SK-N-SH (cell line): ENCODE measurements at regions not wholly inside any gene's neighbourhood (a gene's known extent, or its start where the extent isn't known, plus 50 kb on each side); places are given as distances from the start of the nearest gene placed in this dataset.

Source experiments
- CTCF ChIA-PET: fragments of 300-600, 350-600 bp; formaldehyde crosslinking; extraction: SDS; loops from one replicate; lab custom pipeline; 2021; lab: Yijun Ruan, JAX
- POLR2A ChIA-PET: fragments of 350-600 bp; sonication (Branson Sonifier 250); formaldehyde crosslinking; extraction: SDS; loops from one replicate; lab custom pipeline; 2020; ENCODE audit warnings: antibody characterized with exemption, inconsistent platforms; lab: Yijun Ruan, JAX
- DNase-seq: peaks from one replicate; pipeline ENCODE4 v3.0.0; 2012
- H2AFZ ChIP-seq: fragments of 200-600 bp; sonication (generic); 2 replicates; pipeline ENCODE4 v1.8.1; 2016; ENCODE audit warnings: antibody characterized with exemption, mild to moderate bottlenecking, low read depth
- H3F3A ChIP-seq: fragments of 200-600 bp; sonication (generic); replicated peaks from 2 replicates; pipeline ENCODE3; 2016; ENCODE audit warnings: antibody characterized with exemption, mild to moderate bottlenecking; ENCODE audit not compliant: insufficient read depth
- H3K27ac ChIP-seq, 2 experiments: fragments of 200-500 bp in 1 of 2; fragments of 200-600 bp in 1 of 2; sonication (Bioruptor generic) in 1 of 2; sonication (generic), shearing (Covaris generic) in 1 of 2; 2 replicates each; pipeline versions ENCODE4 v1.5.1 to v1.6.1; 2014 to 2016; ENCODE audit warnings: low read depth in 2 of 2, inconsistent platforms in 1 of 2, low read length in 1 of 2, mild to moderate bottlenecking in 1 of 2, mixed read lengths in 1 of 2
- H3K27me3 ChIP-seq: fragments of 200-600 bp; sonication (generic), shearing (Covaris generic); 2 replicates; pipeline ENCODE4 v1.6.1; 2016; ENCODE audit warnings: mixed run types; ENCODE audit not compliant: insufficient read depth
- H3K36me3 ChIP-seq, 2 experiments: fragments of 200-500 bp in 1 of 2; fragments of 200-600 bp in 1 of 2; sonication (Bioruptor generic) in 1 of 2; sonication (generic) in 1 of 2; replicated peaks in 1 of 2; 2 replicates each; pipeline versions ENCODE3 to v1.5.1; 2014 to 2016; ENCODE audit warnings: low read length in 1 of 2, mild to moderate bottlenecking in 1 of 2; ENCODE audit not compliant: insufficient read depth in 2 of 2, control insufficient read depth in 1 of 2
- H3K4me1 ChIP-seq, 2 experiments: fragments of 200-500 bp in 1 of 2; fragments of 200-600 bp in 1 of 2; sonication (Bioruptor generic) in 1 of 2; sonication (generic), shearing (Covaris generic) in 1 of 2; 2 replicates each; pipeline versions ENCODE4 v1.5.1 to v1.6.1; 2014 to 2016; ENCODE audit warnings: low read depth in 1 of 2, low read length in 1 of 2, mixed run types in 1 of 2; ENCODE audit not compliant: insufficient read depth in 2 of 2, control insufficient read depth in 1 of 2
- H3K4me2 ChIP-seq: fragments of 200-600 bp; sonication (generic), shearing (Covaris generic); 2 replicates; pipeline ENCODE4 v1.6.1; 2017; ENCODE audit warnings: mixed run types
- H3K4me3 ChIP-seq, 2 experiments: fragments of 200-500 bp in 1 of 2; fragments of 200-600 bp in 1 of 2; sonication (Bioruptor generic) in 1 of 2; sonication (generic), shearing (Covaris generic) in 1 of 2; 2 replicates each; pipeline versions ENCODE4 v1.5.1 to v1.8.1; 2014 to 2016; ENCODE audit warnings: low read depth in 2 of 2, inconsistent platforms in 1 of 2, low read length in 1 of 2, mild to moderate bottlenecking in 1 of 2, mixed read lengths in 1 of 2, moderate library complexity in 1 of 2
- H3K79me2 ChIP-seq: fragments of 200-600 bp; sonication (generic); 2 replicates; pipeline ENCODE4 v1.8.1; 2017; ENCODE audit warnings: mild to moderate bottlenecking; ENCODE audit not compliant: insufficient read depth
- H3K9ac ChIP-seq: fragments of 200-600 bp; sonication (generic); 2 replicates; pipeline ENCODE4 v1.6.1; 2017; ENCODE audit warnings: mixed run types
- H3K9me2 ChIP-seq: fragments of 200-600 bp; sonication (generic); 2 replicates; pipeline ENCODE4 v1.6.1; 2017; ENCODE audit warnings: mixed run types
- H3K9me3 ChIP-seq: fragments of 200-600 bp; sonication (generic); 2 replicates; pipeline ENCODE4 v1.6.1; 2017; ENCODE audit warnings: mixed run types, mild to moderate bottlenecking, moderate library complexity
- H4K20me1 ChIP-seq: fragments of 200-600 bp; sonication (generic); 2 replicates; pipeline ENCODE4 v1.6.1; 2017; ENCODE audit warnings: mild to moderate bottlenecking, mixed run types; ENCODE audit not compliant: insufficient read depth
- CHD2 ChIP-seq: fragments of 150-350 bp; IDR thresholded peaks from 2 replicates; pipeline ENCODE4 v1.6.1; 2018; ENCODE audit warnings: low read length; ENCODE audit not compliant: partially characterized antibody
- EP300 ChIP-seq, 2 experiments: IDR thresholded peaks; 2 replicates each; pipeline versions ENCODE4 v1.4.0 to v1.6.1; 2012; ENCODE audit warnings: borderline replicate concordance in 1 of 2, low read depth in 1 of 2, low read length in 1 of 2
- GABPA ChIP-seq: IDR thresholded peaks from 2 replicates; pipeline ENCODE4 v1.4.0; 2012; ENCODE audit warnings: low read depth, mild to moderate bottlenecking
- IRF3 ChIP-seq: fragments of 150-350 bp; IDR thresholded peaks from 2 replicates; pipeline ENCODE4 v1.6.1; 2016; ENCODE audit warnings: mild to moderate bottlenecking, low read depth, low read length
- JUND ChIP-seq: IDR thresholded peaks from 2 replicates; pipeline ENCODE4 v1.4.0; 2012
- MAX ChIP-seq: IDR thresholded peaks from 2 replicates; pipeline ENCODE4 v1.4.0; 2012; ENCODE audit warnings: low read depth
- MEF2A ChIP-seq: IDR thresholded peaks from 2 replicates; pipeline ENCODE4 v1.4.0; 2012; ENCODE audit warnings: low read depth, borderline replicate concordance
- NFIC ChIP-seq: IDR thresholded peaks from 2 replicates; pipeline ENCODE4 v1.4.0; 2012; ENCODE audit warnings: borderline replicate concordance
- NRF1 ChIP-seq: IDR thresholded peaks from 2 replicates; pipeline ENCODE4 v1.6.1; 2012; ENCODE audit warnings: low read depth, mild to moderate bottlenecking, low read length
- RAD21 ChIP-seq: IDR thresholded peaks from 2 replicates; pipeline ENCODE4 v1.6.1; 2012; ENCODE audit warnings: mild to moderate bottlenecking, low read length
- RCOR1 ChIP-seq: fragments of 150-350 bp; IDR thresholded peaks from 2 replicates; pipeline ENCODE4 v1.6.1; 2017; ENCODE audit warnings: antibody characterized with exemption, low read length
- RFX5 ChIP-seq: IDR thresholded peaks from 2 replicates; pipeline ENCODE4 v1.6.1; 2012; ENCODE audit warnings: mild to moderate bottlenecking, improper control_type of control experiment, low read length
- RXRA ChIP-seq: IDR thresholded peaks from 2 replicates; pipeline ENCODE4 v1.4.0; 2012; ENCODE audit warnings: low read depth, mild to moderate bottlenecking, borderline replicate concordance
- SMC3 ChIP-seq: IDR thresholded peaks from 2 replicates; pipeline ENCODE4 v1.6.1; 2012; ENCODE audit warnings: low read depth, low read length, improper control_type of control experiment
- TEAD4 ChIP-seq: IDR thresholded peaks from 2 replicates; pipeline ENCODE4 v1.4.0; 2012; ENCODE audit warnings: mild to moderate bottlenecking, borderline replicate concordance; ENCODE audit not compliant: insufficient read depth
- USF1 ChIP-seq: IDR thresholded peaks from 2 replicates; pipeline ENCODE4 v1.4.0; 2012; ENCODE audit warnings: low read depth, borderline replicate concordance
- ZBTB33 ChIP-seq: IDR thresholded peaks from 2 replicates; pipeline ENCODE4 v1.4.0; 2012; ENCODE audit warnings: low read depth, borderline replicate concordance
- WGBS: methylation state at CpG from one replicate; pipeline ENCODE4 v1.1.6; 2017; ENCODE audit warnings: low lambda C conversion rate; 5-methylcytosine and 5-hydroxymethylcytosine counted together

GRCh38 chr10:76721891-76722505 is 915.6 kb downstream of the KCNMA1 start:
- H3K79me2 ChIP-seq: no peaks in the 10 kb centered on the region
- no peaks in the 10 kb centered on the region for H4K20me1 ChIP-seq
- no peak overlapping the region for H3K27ac ChIP-seq
- H3F3A ChIP-seq: no peaks in the 10 kb centered on the region
- DNase-seq: no peak
- WGBS: 55% methylated on average over 1 of the region's 1 CpG
- POLR2A ChIA-PET: no interaction called here
- H3K9me2 ChIP-seq: no peaks in the 10 kb centered on the region
- no peak overlapping the region for H3K4me2 ChIP-seq
- no peak overlapping the region for H3K4me3 ChIP-seq
- no peaks in the 10 kb centered on the region for H3K4me1 ChIP-seq
- CTCF ChIA-PET: no interaction called here
- TF ChIP-seq EP300 (IDR thresholded peaks at IDR 0.05; ENCODE audit: borderline replicate concordance in 1 of 2, low read depth in 1 of 2, low read length in 1 of 2) (no peak), TEAD4 (no peak), RCOR1 (no peak), GABPA (no peak), RXRA (no peak), RFX5 (no peak), RAD21 (no peak)
- no peak overlapping the region for H3K9ac ChIP-seq
- no peaks in the 10 kb centered on the region for H3K27me3 ChIP-seq
- H3K36me3 ChIP-seq: no peaks in the 10 kb centered on the region
- H2AFZ ChIP-seq: no peak overlapping the region
- H3K9me3 ChIP-seq: no peaks in the 10 kb centered on the region

- POLR2A ChIA-PET: no interaction called here
- 37% methylated on average over 4 of the region's 4 CpGs for WGBS
- no peaks in the 10 kb centered on the region for H3K9me2 ChIP-seq
- H4K20me1 ChIP-seq: no peaks in the 10 kb centered on the region
- no peaks in the 10 kb centered on the region for H3K4me1 ChIP-seq
- H3F3A ChIP-seq: no peaks in the 10 kb centered on the region
- H3K79me2 ChIP-seq: no peaks in the 10 kb centered on the region
- CTCF ChIA-PET: interaction anchor here (1.3 kb wide), 1 partner anchor 266 kb away, joined by 3 read pairs; no protein-coding TSS in a partner anchor
- no peak for DNase-seq
- H3K4me2 ChIP-seq: no peak overlapping the region
- no peak overlapping the region for H3K9ac ChIP-seq
- H3K4me3 ChIP-seq: no peak overlapping the region
- no peaks in the 10 kb centered on the region for H3K27me3 ChIP-seq
- H2AFZ ChIP-seq: no peak overlapping the region
- H3K9me3 ChIP-seq: no peaks in the 10 kb centered on the region
- no peak overlapping the region for H3K27ac ChIP-seq
- TF ChIP-seq GABPA: no peak
- TF ChIP-seq MAX: no peak
- TF ChIP-seq RAD21: no peak
- TF ChIP-seq USF1: no peak
- TF ChIP-seq JUND: no peak
- no peak for TF ChIP-seq RFX5
- TF ChIP-seq NFIC: no peak
- no peak for TF ChIP-seq NRF1
- TF ChIP-seq IRF3: no peak
- no peak for TF ChIP-seq CHD2
- TF ChIP-seq MEF2A: no peak
- no peak for TF ChIP-seq SMC3
- TF ChIP-seq RXRA: no peak
- TF ChIP-seq ZBTB33: no peak
- TF ChIP-seq, all 33 proteins: peak for 0
- no peaks in the 10 kb centered on the region for H3K36me3 ChIP-seq
Observed at GRCh38 chr10:76719006-76719405, 918.6 kb downstream of the KCNMA1 start.
